Activated CD8-positive, alpha-beta T cell treated with anti-CD3 and anti-CD28 coated beads for 36 hours (primary cell): ENCODE measurements at regions not wholly inside any gene's neighbourhood (a gene's known extent, or its start where the extent isn't known, plus 50 kb on each side); places are given as distances from the start of the nearest gene placed in this dataset.

Experiments
- ATAC-seq: fragments of 200-7000 bp; cut with Tn5 transposase; one replicate; pipeline ENCODE4 v1.10.0; 2021; ENCODE audit warnings: mild to moderate bottlenecking, moderate library complexity
- CTCF ChIA-PET: fragments of 350-600 bp; sonication (Branson Sonifier 250); formaldehyde crosslinking; loops from one replicate; lab custom pipeline; 2021; ENCODE audit warnings: antibody characterized with exemption; lab: Charles Lee
- POLR2A ChIA-PET: fragments of 350-600 bp; sonication (Branson Sonifier 250); formaldehyde crosslinking; loops from one replicate; lab custom pipeline; 2021; ENCODE audit warnings: antibody characterized with exemption; lab: Charles Lee
- DNase-seq: peaks from one replicate; pipeline ENCODE4 v3.0.0-alpha.2; 2020
- H3K27ac Mint-ChIP-seq: one replicate; pipeline ENCODE4 v1.8.0; 2021; ENCODE audit warnings: mild to moderate bottlenecking, mixed read lengths
- H3K27me3 Mint-ChIP-seq: one replicate; pipeline ENCODE4 v1.8.0; 2021; ENCODE audit warnings: mixed read lengths
- H3K36me3 Mint-ChIP-seq: one replicate; pipeline ENCODE4 v1.8.0; 2021; ENCODE audit warnings: low read depth, mixed read lengths
- H3K4me1 Mint-ChIP-seq: one replicate; pipeline ENCODE4 v1.8.0; 2021; ENCODE audit warnings: low read depth, mixed read lengths
- H3K4me3 Mint-ChIP-seq: one replicate; pipeline ENCODE4 v1.8.0; 2021; ENCODE audit warnings: mild to moderate bottlenecking, moderate library complexity, mixed read lengths
- H3K9me3 Mint-ChIP-seq: one replicate; pipeline ENCODE4 v1.8.0; 2021; ENCODE audit warnings: mixed read lengths
- intact Hi-C: fragments of 100-400 bp; cut with micrococcal nuclease; formaldehyde crosslinking; loops from one replicate; pipeline ENCODE4 v1.10.0; 2022
- TF ChIP-seq, protein P1 (sequence below): fragments of 200-600 bp; IDR thresholded peaks from one replicate; pipeline ENCODE4 v1.8.0; 2022; ENCODE audit warnings: antibody characterized with exemption, mild to moderate bottlenecking

DNA sequence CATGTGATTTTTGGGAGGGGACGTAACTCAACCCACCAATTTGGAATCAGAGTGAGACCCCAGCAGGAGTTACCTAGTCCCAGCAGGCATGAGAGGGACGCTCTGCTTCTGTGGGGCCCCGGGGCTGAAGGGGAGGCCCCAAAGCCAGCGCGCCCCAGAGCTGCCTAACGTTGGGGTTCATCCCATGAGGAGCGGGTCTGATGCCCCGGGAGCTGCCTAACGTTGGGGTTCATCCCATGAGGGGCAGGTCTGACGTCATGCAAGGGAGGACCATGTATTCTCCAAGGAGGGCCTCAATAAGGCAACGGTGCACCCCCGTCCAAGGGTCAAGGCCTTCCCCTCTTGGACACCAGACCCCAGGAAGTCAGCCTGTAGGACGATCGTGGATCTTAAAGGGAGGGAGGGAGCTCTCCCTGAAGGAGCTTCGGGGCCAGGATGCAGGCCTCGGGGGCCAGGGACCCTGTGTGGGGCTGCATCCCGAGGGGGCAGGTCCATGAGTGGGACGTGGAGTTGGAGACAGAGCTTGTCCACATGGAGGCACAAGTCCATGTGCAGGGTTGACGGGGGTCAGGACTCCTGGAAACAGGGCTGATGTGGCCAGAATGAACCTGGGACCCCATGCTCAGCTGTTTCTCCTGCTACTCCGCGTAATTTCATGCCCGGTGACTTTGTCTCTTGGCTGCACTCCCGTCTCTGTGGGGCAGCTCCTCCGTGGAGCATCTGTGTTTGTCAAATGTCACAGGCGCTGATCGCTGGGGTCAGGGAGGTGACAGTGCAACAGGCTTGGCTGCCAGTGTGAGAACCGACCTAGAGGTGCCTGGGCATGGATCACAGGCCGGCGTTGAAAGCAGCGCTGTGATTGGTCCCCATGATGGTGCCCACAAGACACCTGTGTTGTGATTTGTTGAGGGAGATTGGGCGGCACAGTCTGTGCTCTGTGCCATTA lies 1029.1 kb downstream of the BRD1 start:
- H3K27ac Mint-ChIP-seq, result no peak overlapping the region
- peaks cover 2% of the 10 kb centered on the region for H3K9me3 Mint-ChIP-seq
- H3K4me1 Mint-ChIP-seq, result no peaks in the 10 kb centered on the region
- ATAC-seq (no peak), DNase-seq (no peak)
- TF ChIP-seq, protein P1, sequence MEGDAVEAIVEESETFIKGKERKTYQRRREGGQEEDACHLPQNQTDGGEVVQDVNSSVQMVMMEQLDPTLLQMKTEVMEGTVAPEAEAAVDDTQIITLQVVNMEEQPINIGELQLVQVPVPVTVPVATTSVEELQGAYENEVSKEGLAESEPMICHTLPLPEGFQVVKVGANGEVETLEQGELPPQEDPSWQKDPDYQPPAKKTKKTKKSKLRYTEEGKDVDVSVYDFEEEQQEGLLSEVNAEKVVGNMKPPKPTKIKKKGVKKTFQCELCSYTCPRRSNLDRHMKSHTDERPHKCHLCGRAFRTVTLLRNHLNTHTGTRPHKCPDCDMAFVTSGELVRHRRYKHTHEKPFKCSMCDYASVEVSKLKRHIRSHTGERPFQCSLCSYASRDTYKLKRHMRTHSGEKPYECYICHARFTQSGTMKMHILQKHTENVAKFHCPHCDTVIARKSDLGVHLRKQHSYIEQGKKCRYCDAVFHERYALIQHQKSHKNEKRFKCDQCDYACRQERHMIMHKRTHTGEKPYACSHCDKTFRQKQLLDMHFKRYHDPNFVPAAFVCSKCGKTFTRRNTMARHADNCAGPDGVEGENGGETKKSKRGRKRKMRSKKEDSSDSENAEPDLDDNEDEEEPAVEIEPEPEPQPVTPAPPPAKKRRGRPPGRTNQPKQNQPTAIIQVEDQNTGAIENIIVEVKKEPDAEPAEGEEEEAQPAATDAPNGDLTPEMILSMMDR, result no peak
- ChIA-PET CTCF (no interaction called here), POLR2A (no interaction called here)
- no peaks in the 10 kb centered on the region for H3K36me3 Mint-ChIP-seq
- peaks cover 2% of the 10 kb centered on the region for H3K27me3 Mint-ChIP-seq
- H3K4me3 Mint-ChIP-seq, result no peak overlapping the region
- intact Hi-C loops, result no loop called here

DNA sequence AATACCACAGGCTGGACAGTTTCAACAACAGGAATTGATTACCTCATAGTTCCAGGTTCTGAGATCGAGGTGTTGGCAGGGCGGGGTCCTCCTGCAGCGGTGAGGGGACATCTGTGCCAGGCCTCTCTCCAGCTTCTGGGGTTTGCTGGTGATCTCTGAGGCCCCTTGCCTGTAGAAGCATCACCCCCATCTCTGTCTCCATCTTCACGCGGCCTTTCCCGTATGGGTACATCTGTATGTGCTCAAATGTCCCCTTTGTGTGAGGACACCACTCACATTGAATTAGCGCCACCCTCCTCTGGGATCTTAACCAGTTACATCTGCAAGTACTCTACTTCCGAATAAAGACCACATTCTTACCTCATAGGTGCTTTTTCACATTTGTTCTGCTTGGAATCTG lies 1029.9 kb downstream of the BRD1 start:
- ChIA-PET POLR2A (no interaction called here), CTCF (no interaction called here)
- ATAC-seq, result no peak
- Mint-ChIP-seq H3K36me3 (no peaks in the 10 kb centered on the region), H3K4me1 (no peaks in the 10 kb centered on the region), H3K27ac (no peak overlapping the region), H3K9me3 (peaks cover 3% of the 10 kb centered on the region), H3K27me3 (peaks cover 2% of the 10 kb centered on the region), H3K4me3 (no peak overlapping the region)
- intact Hi-C loops, result no loop called here
- DNase-seq, result no peak
- TF ChIP-seq, protein P1, result no peak

DNA sequence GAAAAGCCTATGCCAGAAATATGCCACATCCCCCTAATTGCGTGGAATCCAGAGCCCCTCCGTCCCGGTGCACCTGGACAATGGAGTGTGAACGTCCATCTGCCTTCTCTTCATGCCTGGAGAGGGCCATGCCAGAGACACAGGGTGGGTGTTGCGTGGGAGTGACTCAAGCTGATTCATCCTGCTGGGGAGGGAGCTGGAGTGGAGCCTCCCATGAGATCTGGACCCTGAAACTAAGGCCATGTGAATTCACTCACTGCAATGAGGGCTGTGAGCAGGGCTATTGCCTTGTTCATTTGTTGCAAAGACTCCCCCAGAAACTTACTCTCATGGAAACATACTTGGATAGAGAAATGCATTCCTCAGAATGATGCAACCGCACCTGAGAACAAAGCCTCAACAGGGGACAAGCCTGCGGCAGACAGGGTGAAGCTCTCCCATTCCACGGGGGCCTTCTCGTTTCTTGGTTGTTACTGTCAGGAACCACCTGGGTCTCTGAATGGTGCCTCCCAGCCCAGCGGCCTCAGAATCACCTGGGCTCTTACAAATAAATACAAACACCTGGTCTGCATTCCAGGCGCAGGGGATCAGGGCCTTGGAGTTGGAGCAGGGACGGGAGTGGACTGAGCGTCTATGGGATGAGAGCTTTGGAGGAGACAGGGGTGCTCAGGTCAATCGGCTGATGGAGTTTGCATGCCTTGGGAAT lies 1031.2 kb downstream of the BRD1 start:
- ChIA-PET POLR2A (no interaction called here), CTCF (no interaction called here)
- no peaks in the 10 kb centered on the region for H3K4me1 Mint-ChIP-seq
- TF ChIP-seq, protein P1, result no peak
- DNase-seq, result no peak
- peaks cover 2% of the 10 kb centered on the region for H3K27me3 Mint-ChIP-seq
- no peak for ATAC-seq
- intact Hi-C loops, result no loop called here
- H3K9me3 Mint-ChIP-seq, result peaks cover 3% of the 10 kb centered on the region
- no peak overlapping the region for H3K27ac Mint-ChIP-seq
- H3K4me3 Mint-ChIP-seq, result no peak overlapping the region
- no peaks in the 10 kb centered on the region for H3K36me3 Mint-ChIP-seq

DNA sequence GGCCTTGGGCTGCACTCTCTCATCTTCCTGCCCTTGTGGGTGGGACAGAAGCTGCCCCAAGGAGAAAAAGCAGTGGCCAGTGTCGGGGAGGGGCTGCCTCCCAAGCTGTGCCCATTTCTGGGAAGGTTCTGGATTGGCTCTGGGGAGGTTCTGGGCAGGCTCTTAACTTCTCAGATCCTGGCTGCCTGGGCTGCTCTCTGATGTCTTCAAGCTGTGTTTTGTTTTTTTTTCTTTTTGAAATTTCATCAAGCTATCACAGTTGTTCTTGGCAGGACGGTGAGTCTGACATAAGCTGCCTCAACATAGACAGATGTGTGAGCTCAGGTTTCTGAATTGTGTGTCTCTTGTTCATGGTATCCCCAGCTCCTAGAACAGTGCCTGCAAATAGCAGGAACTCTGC lies 1032.0 kb downstream of the BRD1 start:
- POLR2A ChIA-PET, result no interaction called here
- TF ChIP-seq, protein P1, result no peak

DNA sequence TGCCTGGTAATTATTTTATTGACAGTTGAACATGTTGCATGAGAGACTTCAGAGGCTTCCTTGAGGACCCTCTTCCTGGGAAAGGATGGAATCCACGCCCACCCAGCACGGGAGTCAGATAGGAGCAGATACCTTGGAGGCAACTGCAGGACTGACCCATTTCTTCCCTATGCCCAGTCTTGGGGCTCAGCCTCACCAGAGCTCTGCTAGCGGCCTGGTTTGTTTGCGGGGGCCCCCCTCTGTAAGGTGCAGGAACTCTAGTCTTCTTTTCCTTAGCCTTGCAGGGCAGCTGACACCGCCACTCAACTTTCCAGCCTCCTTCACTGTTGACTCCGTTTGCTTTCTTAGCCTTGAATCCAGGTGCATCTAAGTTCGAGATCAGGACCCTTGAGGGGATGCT lies 1032.8 kb downstream of the BRD1 start:
- Mint-ChIP-seq H3K27me3 (peaks cover 2% of the 10 kb centered on the region), H3K4me3 (no peak overlapping the region), H3K9me3 (peaks cover 3% of the 10 kb centered on the region), H3K4me1 (no peaks in the 10 kb centered on the region), H3K36me3 (no peaks in the 10 kb centered on the region), H3K27ac (no peak overlapping the region)
- intact Hi-C loops, result no loop called here
- ChIA-PET POLR2A (no interaction called here), CTCF (no interaction called here)
- TF ChIP-seq, protein P1, result no peak
- DNase-seq (no peak), ATAC-seq (no peak)

More for the DNA sequence above, 1032.0 kb downstream of the BRD1 start:
- DNase-seq (no peak), ATAC-seq (no peak)
- H3K36me3 Mint-ChIP-seq, result no peaks in the 10 kb centered on the region
- intact Hi-C loops, result no loop called here
- peaks cover 2% of the 10 kb centered on the region for H3K27me3 Mint-ChIP-seq
- H3K27ac Mint-ChIP-seq, result no peak overlapping the region
- H3K4me1 Mint-ChIP-seq, result no peaks in the 10 kb centered on the region
- H3K4me3 Mint-ChIP-seq, result no peak overlapping the region
- CTCF ChIA-PET, result no interaction called here
- H3K9me3 Mint-ChIP-seq, result peaks cover 3% of the 10 kb centered on the region
